ENCODE measurements at regions not wholly inside any gene's neighbourhood (a gene's known extent, or its start where the extent isn't known, plus 50 kb on each side); places are given as distances from the start of the nearest gene placed in this dataset.

GRCh38 chr14:103260629-103261124 lies 73.4 kb upstream of the EIF5 start:
- TF ChIP-seq EZH2 (IDR thresholded peaks at IDR 0.05): no peak
- TF ChIP-seq CTCF (IDR thresholded peaks at IDR 0.05): no peak
